SKM-1 (cell line): ENCODE measurements at regions not wholly inside any gene's neighbourhood (a gene's known extent, or its start where the extent isn't known, plus 50 kb on each side); places are given as distances from the start of the nearest gene placed in this dataset.

Experiments used
- DNase-seq: peaks from one replicate; lab custom pipeline; 2025; ENCODE audit not compliant: unreplicated experiment; lab: John Stamatoyannopoulos, UW

DNA sequence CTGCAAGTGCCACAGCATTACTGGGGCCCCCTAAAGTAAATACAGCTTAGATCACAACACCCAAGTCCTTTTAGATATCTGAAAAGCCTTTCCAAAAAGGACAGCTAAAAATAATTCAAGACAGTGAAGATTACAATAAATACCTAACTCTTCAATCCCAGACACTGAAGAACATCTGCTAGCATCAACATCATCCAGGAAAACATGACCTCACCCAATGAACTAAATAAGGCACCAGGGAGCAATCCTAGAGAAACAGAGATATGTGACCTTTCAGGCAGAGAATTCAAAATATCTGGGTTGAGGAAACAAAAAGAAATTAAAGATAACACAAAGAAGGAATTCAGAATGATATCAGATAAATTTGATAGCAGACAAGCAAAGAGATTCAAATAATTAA, 71.7 kb upstream of the TTC14 start:
- no peak for DNase-seq

DNA sequence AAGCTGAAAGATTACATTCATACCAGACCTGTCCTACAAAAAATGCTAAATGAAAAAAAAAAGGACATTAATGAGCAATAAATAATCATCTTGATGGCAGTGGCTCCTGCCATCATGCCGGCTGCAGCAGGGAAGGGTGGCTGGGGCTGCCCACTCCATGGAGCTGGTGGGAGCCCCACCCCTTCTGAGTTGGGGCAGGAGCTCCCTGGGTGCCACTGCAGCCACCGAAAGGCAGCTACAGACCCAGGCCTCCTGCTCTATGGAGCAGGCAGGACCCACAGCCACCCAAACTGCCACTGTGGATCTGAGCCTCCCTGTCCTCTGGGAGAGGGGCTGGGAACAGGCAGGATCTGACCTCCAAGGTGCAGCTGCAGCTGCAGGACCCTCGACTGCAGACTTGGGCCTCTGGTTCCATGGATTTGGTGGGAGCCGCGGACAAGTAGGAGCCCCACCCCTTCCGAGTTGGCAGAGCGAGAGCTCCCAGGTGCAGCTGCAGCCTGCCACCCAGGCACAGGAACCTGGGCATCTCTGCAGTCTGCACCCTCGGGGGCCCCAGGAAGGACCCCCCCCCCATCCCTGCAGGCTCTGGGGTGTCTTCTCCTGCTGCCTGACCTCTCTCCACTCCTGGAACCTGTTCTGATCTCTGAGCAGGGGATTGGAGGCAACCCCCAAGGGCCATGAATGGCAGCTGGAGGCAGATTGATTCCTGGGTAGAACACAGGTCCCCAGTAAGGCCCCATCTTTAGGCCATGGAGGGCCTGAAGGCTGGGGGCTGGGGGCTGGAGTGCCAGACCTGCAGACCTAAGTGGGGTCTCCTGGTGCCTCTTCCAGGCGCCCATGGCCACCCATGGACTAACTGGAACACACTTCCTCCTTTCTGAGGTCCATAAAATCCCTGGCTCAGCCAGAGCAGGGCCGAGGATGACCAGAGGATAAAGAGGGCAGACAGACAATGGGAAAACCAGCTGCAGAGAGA, 70.4 kb upstream of the TTC14 start:
- no peak for DNase-seq

DNA sequence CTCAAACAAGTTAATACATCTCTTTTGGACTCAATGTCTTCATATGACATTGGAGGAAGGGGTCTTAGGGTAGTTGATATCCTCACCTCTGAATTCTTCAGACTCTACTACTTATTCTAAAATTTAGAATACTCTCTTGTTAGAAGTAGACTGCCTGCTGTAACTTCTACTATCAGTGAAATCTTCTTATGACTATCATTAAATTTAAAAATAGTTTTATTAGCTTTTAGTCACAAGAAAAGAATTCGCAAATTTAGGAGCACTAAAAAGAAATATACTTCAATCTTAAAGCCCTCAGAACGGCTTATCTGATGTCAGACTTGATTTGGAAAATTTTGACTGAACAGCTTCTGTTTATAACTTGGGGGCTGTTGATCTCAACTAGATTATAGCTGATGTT, 67.1 kb upstream of the TTC14 start:
- no peak for DNase-seq

DNA sequence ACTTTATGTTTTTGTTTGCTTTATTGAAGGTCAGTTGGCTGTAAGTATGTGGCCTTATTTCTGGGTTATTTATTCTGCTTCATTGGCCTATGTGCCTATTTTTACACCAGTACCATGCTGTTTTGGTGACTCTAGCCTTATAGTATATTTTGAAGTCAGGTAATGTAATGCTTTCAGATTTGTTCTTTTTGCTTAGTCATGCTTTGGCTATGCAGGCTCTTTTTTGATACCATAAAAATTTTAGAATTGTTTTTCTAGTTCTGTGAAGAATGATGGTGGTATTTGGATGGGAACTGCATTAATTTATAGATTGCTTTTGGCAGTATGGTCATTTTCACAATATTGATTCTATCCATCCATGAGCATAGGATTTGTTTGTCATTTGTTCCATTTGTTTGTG, 63.5 kb upstream of the TTC14 start:
- no peak for DNase-seq

DNA sequence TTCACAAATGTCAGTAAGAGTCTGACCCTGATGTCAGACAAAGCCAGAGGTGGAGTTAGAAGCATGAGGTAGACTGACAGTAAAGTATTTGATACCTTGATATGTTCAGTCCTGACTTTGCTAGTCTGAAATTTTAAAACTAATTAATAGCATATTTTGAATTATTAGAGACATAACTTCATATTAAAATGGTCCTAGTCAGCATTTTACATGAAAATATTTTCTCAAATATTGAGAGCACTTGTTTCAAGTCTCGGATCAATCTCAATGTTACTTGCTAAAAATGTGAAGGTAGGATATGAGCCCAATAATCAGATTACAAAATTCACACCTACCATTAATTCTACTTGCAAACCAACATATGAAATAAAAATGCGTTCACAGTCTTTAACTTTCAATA, 58.1 kb upstream of the TTC14 start:
- DNase-seq, result no peak

DNA sequence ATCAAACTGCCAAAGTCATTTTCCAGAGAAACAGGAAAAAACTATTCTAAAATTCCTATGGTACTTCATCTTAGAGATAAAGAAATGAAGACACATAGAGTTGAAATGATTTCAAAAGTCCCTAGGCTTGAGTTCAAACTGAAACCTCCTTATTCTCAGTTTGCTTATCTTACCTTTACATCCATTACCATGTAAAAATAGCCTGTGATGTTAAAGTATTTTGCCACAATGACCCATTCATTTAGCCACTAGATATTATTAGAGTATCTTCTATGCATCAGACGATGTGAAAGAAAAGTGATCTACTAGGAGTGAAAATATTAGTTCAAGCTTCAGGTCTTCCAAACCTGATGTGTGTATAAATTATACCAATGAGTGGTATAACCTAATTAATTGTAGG, 55.1 kb upstream of the TTC14 start:
- no peak for DNase-seq

DNA sequence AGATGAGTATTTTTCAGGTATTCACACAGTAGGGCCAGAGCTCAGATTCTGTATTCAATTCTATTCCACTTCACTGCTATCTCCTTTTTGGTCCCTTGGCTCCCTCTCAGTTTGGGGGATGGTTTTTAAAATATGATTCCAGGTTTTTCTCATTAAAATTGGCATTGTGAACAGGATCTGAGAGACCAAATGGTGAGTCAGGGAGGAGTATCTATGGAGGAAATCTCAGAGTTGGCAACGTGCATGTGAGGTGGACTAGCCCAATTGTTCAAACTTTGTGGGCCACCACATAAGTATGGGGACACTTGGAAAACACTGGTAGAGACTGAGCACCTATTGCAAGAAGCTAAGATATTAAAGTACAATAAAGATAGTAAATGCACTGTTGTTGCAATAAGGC, 53.9 kb upstream of the TTC14 start:
- DNase-seq, result no peak
